OCI-M2 (cell line): ENCODE measurements at regions not wholly inside any gene's neighbourhood (a gene's known extent, or its start where the extent isn't known, plus 50 kb on each side); places are given as distances from the start of the nearest gene placed in this dataset.

ENCODE experiments used
- DNase-seq: peaks from one replicate; lab custom pipeline; 2025; ENCODE audit not compliant: unreplicated experiment; lab: John Stamatoyannopoulos, UW

DNA sequence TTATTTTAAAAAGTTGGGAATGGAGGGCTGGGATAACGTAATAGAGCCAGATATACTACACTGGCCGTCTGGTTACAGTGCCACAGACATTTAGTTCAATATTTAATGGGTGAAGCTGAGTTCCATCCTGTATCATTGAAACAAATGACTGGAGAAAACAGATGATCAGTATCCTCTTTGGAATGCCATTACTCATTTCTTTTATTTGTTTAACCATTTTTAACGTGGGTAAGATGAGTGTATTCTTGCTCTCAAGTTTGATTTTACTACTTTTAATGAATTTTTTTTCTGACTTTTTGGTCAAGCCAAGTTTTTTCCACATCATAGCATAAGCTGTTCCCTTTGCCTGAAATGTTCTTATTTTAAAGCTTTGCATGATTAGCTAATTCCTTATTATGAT, 53.9 kb upstream of the GRM7 start:
- DNase-seq: no peak

DNA sequence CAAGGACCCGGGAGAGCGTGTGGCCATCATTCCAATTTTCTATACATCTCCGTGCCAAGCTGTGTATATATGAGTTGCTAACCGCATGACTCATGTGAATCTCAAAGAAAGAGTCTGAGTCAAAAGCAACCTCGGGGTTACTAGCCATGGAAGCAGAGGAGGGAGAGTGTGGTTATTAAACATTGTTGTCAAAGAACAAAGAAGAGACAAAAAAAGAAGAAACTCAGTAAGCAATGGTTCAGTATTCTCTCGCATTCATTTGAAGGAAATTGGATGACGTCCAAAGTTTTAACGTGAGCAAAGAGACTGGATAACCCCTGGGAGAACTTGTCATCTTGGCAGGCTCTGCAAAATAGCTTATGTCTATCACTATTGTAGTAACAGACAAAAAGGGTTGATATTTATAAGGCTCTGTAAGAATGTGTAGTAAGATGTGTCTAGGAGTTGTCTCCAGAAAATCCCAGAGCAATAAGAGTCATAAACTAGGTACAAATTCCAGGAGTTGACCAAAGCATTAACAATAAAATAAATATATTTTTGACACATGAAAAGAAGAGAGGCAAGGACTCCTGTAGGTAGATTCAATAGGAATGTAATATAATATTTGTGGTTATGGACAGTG, 52.8 kb upstream of the GRM7 start:
- no peak for DNase-seq

DNA sequence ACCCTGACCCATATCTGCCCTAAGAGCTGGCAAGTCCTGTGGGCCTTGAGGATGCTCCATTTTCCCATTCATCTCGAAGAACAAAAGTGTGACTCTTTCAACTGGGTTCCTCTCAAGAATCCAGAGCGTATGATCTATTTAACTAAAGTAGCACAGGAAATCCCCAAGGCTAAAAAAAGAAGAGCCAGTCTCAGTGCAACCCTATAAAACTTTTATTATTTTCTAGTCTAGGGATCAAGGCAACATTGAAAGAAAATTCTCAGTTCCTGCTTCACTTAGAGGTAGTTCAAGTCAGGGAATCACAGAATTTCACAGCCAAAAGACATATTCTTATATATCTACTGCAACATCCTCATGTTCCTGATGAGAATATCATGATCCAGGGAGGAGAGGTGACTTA, 51.6 kb upstream of the GRM7 start:
- DNase-seq: no peak
